Inflammatory macrophage treated with lipopolysaccharide for 4 hours (primary cell): ENCODE measurements at regions not wholly inside any gene's neighbourhood (a gene's known extent, or its start where the extent isn't known, plus 50 kb on each side); places are given as distances from the start of the nearest gene placed in this dataset.
A peak's percentile ranks its signal among the peaks of the same experiment; 100 is the strongest.
"Not testable (repeated sequence)": the region's sequence is repeated elsewhere in the genome, so short reads cannot be mapped to it uniquely, and the experiment has no call there.

ENCODE experiments used
- DNase-seq: peaks from one replicate; pipeline ENCODE4 v3.0.0-alpha.2; 2020

- no peak for DNase-seq
These were observed 390.1 kb downstream of the RND3 start for GRCh38 chr2:150097402-150097801.

GRCh38 chr2:150095361-150096095 is 391.9 kb downstream of the RND3 start:
- DNase-seq, result no peak

- DNase-seq, result no peak
These were observed 395.6 kb downstream of the RND3 start for GRCh38 chr2:150091846-150092245.

DNA sequence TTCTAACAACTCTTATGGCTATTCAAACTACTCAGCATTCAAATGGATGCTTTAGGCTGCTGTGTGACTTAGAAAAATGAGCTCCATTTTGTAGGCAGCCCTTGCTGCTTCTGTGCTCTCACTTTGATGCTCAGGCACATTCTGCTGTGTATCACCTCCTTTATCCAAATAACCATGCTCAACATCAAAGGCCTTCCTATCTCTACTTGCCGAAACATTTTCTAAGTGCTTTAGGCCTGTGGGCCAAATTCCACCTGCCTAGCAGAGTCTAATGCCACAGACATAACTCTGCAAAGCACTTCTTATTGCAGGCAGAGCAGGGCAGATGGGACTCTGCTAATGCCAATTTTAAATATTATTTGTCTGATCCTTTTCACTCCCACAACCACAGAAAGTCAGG is 397.4 kb downstream of the RND3 start:
- no peak for DNase-seq

GRCh38 chr2:150088538-150088937 is 398.9 kb downstream of the RND3 start:
- no peak for DNase-seq

DNA sequence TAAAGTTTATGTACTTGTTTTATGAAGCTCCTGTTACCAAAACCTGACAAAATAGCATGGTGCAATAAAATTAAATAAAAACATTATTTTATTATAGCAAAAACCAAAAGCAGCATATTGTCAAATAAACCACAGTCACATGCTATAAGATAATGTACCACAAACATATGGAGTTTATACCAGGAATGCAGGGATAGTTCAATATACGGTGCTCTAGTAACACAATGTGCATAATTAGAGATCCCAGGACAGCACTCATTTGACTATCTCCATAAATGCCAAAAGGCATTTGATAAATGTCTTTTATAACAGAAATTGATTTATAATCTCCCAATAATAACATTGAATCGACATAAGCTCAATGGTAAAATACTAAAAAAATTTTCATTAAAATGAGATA is 402.0 kb downstream of the RND3 start:
- no peak for DNase-seq

- DNase-seq, result no peak
These were observed 405.5 kb downstream of the RND3 start for GRCh38 chr2:150081775-150082481.

GRCh38 chr2:150076281-150076680 is 411.2 kb downstream of the RND3 start:
- DNase-seq, result no peak

- no peak for DNase-seq
These were observed 411.6 kb downstream of the RND3 start for GRCh38 chr2:150075831-150076230.

DNA sequence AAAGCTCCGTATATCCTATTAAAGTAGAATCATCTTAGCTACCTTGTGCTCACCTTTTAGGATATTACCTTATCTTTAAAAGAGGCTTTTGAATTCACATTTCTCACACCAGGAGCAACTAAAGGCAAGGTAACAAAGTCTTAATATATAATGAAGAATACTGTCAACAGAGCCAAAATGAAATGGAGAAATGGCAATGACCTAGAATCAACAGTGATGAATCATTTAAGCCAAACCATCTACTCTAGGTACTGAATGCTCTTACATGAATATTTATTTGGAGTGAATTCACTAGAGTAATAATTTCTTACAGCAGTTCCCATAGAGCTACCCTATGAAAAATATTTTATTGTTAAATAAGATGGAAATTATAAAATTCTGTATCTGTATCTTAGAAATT is 421.0 kb downstream of the RND3 start:
- DNase-seq, result no peak

GRCh38 chr2:150063931-150064548 is 423.4 kb downstream of the RND3 start:
- DNase-seq, result no peak

DNA sequence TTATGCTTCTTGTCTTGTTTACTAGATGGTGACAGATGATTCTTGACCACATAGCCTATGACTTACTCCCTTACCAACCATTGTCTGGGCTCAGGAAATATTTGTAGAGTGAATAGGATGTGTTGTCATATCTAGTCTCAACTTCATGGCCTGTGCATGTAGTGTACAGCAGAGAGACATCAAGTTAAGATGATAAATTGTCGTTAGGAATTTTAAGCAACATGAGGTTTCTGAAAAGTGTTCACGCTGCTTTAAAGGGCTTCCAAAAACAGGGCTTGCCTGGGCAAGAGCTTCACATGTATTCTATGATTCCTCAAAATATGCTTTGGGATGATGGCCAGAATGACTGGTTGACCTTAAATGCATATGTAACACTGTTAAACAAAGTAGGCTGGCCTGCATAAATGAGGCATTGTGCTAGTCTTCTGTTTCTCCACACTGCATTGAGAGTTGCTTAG is 424.0 kb downstream of the RND3 start:
- DNase-seq, result no peak

GRCh38 chr2:150062416-150062815 is 425.1 kb downstream of the RND3 start:
- no peak for DNase-seq

DNA sequence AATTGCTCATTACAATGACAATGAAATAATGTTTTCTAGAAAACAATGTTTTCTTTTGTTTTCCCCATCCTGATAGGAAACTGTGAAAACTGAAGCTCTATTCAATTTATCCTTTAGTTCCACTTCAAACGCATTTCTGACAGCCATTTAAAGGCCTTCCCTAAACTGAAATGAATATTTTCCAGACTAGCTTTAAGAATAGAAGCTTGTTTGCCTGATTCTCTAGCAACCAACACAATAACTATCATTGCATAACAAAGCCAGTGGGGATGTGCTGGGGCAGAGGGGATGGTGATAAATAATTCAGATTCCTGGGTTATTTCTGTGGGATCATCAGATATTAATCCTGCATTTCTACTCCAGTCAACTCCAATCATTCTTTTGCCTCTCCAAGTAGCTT is 427.1 kb downstream of the RND3 start:
- DNase-seq, result no peak

DNA sequence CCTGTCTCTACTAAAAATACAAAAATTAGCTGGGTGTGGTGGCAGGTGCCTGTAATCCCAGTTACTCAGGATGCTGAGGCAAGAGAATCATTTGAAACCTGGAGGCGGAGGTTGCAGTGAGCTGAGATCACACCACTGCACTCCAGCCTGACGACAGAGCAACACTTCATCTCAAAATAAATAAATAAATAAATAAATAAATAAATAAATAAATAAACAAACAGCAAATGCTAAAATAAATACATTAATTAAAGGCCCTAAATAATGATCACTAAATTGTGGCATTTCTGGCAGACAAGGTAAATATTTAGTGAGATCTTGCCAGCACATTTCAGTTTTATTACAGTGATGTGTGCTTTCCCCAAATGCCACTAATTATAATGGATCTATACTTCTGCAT is 427.8 kb downstream of the RND3 start:
- DNase-seq, result not testable (repeated sequence)

DNA sequence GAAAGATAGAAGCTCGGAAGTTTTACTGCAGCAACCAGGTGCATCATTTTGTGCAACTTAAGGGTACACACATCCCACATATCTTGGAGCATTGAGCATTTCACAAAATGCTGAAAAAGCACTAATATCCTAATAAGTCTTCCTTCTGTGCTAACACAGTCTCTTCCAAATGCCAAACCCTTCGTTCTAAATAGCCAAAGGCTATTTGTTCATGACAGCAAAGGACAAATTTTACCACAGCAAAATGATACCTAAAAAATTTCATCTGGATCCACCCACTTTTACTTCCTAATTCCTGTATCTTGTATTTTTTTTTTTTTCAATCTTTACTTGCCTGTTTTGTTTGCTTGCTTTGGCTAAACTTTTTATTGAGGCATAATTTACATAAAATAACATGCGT is 435.0 kb downstream of the RND3 start:
- no peak for DNase-seq

GRCh38 chr2:150051004-150051403 is 436.5 kb downstream of the RND3 start:
- peak; percentile 1 for DNase-seq

- DNase-seq, result no peak
These were observed 437.4 kb downstream of the RND3 start for GRCh38 chr2:150050036-150050435.

- no peak for DNase-seq
These were observed 439.7 kb downstream of the RND3 start for GRCh38 chr2:150047620-150048222.

- DNase-seq, result no peak
These were observed 440.7 kb downstream of the RND3 start for GRCh38 chr2:150046810-150047209.

DNA sequence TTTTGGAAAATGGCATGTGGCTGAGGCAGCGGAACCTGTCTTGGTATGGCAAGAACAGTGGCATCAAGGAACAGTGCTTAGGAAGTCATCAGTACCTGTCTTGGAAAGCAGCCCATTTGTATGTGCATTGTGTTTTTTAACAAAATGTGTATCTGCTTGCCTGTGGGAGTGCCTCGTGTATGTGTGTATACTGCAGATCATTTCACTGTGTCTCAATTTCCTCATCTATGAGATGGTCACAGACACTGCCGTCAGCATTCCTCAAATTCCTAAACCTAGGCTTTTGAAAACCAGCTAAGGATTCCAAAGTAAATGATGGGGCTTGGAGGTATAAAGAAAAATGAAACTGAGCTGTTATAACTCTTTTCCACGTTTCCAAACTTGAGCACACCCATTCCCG is 441.3 kb downstream of the RND3 start:
- no peak for DNase-seq

DNA sequence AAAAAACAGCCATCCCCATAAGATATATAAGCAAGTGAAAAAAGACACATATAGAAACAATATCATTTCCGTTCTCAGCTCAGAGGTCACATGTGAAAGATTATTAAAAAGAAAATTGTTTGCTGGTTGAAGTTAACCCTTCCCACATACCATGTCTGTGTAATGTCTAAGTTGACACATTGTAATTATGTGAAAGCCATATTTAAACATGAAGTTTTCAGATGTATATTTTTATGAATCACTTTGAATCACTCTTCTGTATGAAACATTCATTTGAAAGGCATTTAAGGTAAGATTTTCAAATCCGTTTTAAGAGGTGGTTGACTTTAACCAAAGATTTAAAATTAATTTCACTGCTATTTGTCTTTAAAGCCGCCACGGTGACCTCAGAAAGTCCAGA is 441.9 kb downstream of the RND3 start:
- no peak for DNase-seq

- DNase-seq, result no peak
These were observed 444.3 kb downstream of the RND3 start for GRCh38 chr2:150043172-150043500.
